Esophagus squamous epithelium (tissue), 4 donors: ENCODE measurements at regions not wholly inside any gene's neighbourhood (a gene's known extent, or its start where the extent isn't known, plus 50 kb on each side); places are given as distances from the start of the nearest gene placed in this dataset.

Source experiments
- POLR2A ChIP-seq, 4 donors: fragments of 450-650 bp; IDR thresholded peaks; one replicate each; pipeline ENCODE4 v1.6.1; 2017; ENCODE audit warnings: antibody characterized with exemption in 4 of 4, mild to moderate bottlenecking in 4 of 4, moderate library complexity in 3 of 4
- TF ChIP-seq, protein P1 (sequence below), 6 experiments: fragments of 450-650 bp in 4 of 6; fragments of 200-600 bp in 2 of 6; sonication (generic) in 2 of 6; IDR thresholded peaks; one replicate each; pipeline ENCODE4 v1.5.1; 2016 to 2019; ENCODE audit warnings: antibody characterized with exemption in 6 of 6, mild to moderate bottlenecking in 4 of 6, moderate library complexity in 4 of 6

DNA sequence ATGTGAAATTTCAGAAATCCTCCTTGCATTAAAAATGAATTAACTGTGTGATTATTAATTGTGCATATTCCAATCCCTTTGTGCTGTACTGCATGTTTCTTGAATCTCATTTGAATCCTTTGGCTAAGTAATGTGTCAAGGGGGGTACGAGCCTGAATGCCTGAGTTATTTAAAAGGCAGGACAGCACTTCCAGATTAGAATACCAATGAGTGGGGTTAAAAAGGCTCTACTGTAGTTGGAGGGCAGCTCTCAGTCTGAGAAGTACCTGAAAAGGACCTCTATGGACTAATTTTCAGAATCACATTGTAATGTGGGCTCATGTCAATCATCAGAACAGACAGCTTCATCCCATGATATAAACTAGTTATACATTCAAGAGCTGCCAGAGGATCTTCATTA is 423.0 kb downstream of the GRB14 start:
- TF ChIP-seq, protein P1, sequence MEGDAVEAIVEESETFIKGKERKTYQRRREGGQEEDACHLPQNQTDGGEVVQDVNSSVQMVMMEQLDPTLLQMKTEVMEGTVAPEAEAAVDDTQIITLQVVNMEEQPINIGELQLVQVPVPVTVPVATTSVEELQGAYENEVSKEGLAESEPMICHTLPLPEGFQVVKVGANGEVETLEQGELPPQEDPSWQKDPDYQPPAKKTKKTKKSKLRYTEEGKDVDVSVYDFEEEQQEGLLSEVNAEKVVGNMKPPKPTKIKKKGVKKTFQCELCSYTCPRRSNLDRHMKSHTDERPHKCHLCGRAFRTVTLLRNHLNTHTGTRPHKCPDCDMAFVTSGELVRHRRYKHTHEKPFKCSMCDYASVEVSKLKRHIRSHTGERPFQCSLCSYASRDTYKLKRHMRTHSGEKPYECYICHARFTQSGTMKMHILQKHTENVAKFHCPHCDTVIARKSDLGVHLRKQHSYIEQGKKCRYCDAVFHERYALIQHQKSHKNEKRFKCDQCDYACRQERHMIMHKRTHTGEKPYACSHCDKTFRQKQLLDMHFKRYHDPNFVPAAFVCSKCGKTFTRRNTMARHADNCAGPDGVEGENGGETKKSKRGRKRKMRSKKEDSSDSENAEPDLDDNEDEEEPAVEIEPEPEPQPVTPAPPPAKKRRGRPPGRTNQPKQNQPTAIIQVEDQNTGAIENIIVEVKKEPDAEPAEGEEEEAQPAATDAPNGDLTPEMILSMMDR (IDR thresholded peaks at IDR 0.05) = no peak
- TF ChIP-seq POLR2A (IDR thresholded peaks at IDR 0.05) = no peak
